ENCODE measurements at regions not wholly inside any gene's neighbourhood (a gene's known extent, or its start where the extent isn't known, plus 50 kb on each side); places are given as distances from the start of the nearest gene placed in this dataset.
"Not testable (repeated sequence)": the region's sequence is repeated elsewhere in the genome, so short reads cannot be mapped to it uniquely, and the experiment has no call there.

- TF ChIP-seq, protein P1, sequence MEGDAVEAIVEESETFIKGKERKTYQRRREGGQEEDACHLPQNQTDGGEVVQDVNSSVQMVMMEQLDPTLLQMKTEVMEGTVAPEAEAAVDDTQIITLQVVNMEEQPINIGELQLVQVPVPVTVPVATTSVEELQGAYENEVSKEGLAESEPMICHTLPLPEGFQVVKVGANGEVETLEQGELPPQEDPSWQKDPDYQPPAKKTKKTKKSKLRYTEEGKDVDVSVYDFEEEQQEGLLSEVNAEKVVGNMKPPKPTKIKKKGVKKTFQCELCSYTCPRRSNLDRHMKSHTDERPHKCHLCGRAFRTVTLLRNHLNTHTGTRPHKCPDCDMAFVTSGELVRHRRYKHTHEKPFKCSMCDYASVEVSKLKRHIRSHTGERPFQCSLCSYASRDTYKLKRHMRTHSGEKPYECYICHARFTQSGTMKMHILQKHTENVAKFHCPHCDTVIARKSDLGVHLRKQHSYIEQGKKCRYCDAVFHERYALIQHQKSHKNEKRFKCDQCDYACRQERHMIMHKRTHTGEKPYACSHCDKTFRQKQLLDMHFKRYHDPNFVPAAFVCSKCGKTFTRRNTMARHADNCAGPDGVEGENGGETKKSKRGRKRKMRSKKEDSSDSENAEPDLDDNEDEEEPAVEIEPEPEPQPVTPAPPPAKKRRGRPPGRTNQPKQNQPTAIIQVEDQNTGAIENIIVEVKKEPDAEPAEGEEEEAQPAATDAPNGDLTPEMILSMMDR (IDR thresholded peaks at IDR 0.05), result not testable (repeated sequence)
- TF ChIP-seq EP300, POLR2AphosphoS5 (IDR thresholded peaks at IDR 0.05): not testable (repeated sequence)
These were observed 307.3 kb downstream of the RPS6KC1 start for GRCh38 chr1:213358368-213358767.
